Endodermal cell (in vitro differentiated cells): ENCODE measurements at regions not wholly inside any gene's neighbourhood (a gene's known extent, or its start where the extent isn't known, plus 50 kb on each side); places are given as distances from the start of the nearest gene placed in this dataset.
A peak's percentile ranks its signal among the peaks of the same experiment; 100 is the strongest.

Experiments
- DNase-seq: peaks from one replicate; pipeline ENCODE4 v3.0.0-alpha.2; 2017
- H3K27ac ChIP-seq: 2 replicates; pipeline ENCODE4 v1.5.1; 2013; ENCODE audit warnings: mild to moderate bottlenecking, low read depth, low read length, moderate library complexity
- H3K27me3 ChIP-seq: 2 replicates; pipeline ENCODE4 v1.6.1; 2013; ENCODE audit warnings: mild to moderate bottlenecking, low read length, moderate library complexity; ENCODE audit not compliant: insufficient read depth, control insufficient read depth, poor library complexity, severe bottlenecking
- H3K36me3 ChIP-seq: 2 replicates; pipeline ENCODE4 v1.7.0; 2013; ENCODE audit warnings: mild to moderate bottlenecking, low read length, moderate library complexity; ENCODE audit not compliant: control insufficient read depth, insufficient read depth
- H3K4me1 ChIP-seq: one replicate; pipeline ENCODE4 v1.7.0; 2013; ENCODE audit warnings: low read length; ENCODE audit not compliant: control insufficient read depth, insufficient read depth
- H3K4me3 ChIP-seq: 2 replicates; pipeline ENCODE4 v1.5.1; 2013; ENCODE audit warnings: mild to moderate bottlenecking, low read length, moderate library complexity
- H3K9ac ChIP-seq: 2 replicates; pipeline ENCODE4 v1.6.1; 2013; ENCODE audit warnings: mild to moderate bottlenecking, low read length, moderate library complexity; ENCODE audit not compliant: poor library complexity, severe bottlenecking; ENCODE audit errors: extremely low read depth
- H3K9me3 ChIP-seq: 2 replicates; pipeline ENCODE4 v1.6.1; 2013; ENCODE audit warnings: mild to moderate bottlenecking, low read length, moderate library complexity; ENCODE audit not compliant: control insufficient read depth
- H3K27ac Mint-ChIP-seq: 2 replicates; pipeline ENCODE4 v1.8.0; 2020; ENCODE audit warnings: mixed read lengths
- H3K27me3 Mint-ChIP-seq: 2 replicates; pipeline ENCODE4 v1.8.0; 2021; ENCODE audit warnings: mild to moderate bottlenecking, mixed read lengths; ENCODE audit not compliant: insufficient read depth
- H3K36me3 Mint-ChIP-seq: 2 replicates; pipeline ENCODE4 v1.8.0; 2020; ENCODE audit warnings: low read depth, mixed read lengths
- H3K4me1 Mint-ChIP-seq: 2 replicates; pipeline ENCODE4 v1.8.0; 2020; ENCODE audit warnings: mixed read lengths
- H3K4me3 Mint-ChIP-seq: 2 replicates; pipeline ENCODE4 v1.8.0; 2020; ENCODE audit warnings: mild to moderate bottlenecking, moderate library complexity, mixed read lengths
- H3K9me3 Mint-ChIP-seq: 2 replicates; pipeline ENCODE4 v1.8.0; 2020; ENCODE audit warnings: mild to moderate bottlenecking, mixed read lengths
- WGBS, 2 experiments: methylation state at CpG; one replicate each; pipeline versions ENCODE4 v1.1.5 to v1.1.7; 2013; ENCODE audit warnings: missing lambda C conversion rate in 2 of 2, mixed read lengths in 1 of 2; ENCODE audit not compliant: insufficient coverage in 1 of 2, insufficient read length in 1 of 2; 5-methylcytosine and 5-hydroxymethylcytosine counted together
- TF ChIP-seq, protein P1 (sequence below): fragments of 200-600 bp; sonication (generic); conservative IDR thresholded peaks from 2 replicates; pipeline ENCODE4 v1.5.0; 2021; ENCODE audit warnings: antibody characterized with exemption, mild to moderate bottlenecking

DNA sequence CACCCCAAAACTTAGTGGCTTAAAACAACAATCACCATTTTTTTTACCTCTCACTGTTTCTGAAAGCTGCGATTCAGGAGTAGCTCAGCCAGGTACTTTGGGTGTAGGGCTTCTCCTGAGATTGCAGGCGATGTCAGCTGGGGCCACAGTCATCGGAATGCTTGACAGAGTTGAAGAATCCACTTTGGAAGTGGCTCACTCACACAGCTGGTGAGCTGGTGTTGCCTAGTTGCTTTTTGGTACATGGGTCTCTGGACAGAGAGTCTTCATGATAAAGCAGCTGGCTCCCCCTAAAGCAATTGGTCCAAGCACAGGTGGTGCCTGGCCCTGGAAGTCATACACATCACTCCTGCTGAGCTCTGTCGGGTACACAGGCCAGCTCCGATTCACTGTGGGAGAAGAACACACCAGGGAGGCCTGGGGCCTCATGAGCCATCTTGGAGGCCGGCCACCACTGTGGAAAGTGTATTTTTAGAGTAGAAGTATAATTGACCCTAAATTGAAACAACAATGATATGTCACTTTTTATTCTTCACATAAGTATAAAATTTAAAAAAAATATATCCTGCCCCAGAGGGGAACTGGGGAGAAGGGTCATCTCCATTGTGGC, 75.2 kb upstream of the GALNT2 start:
- Mint-ChIP-seq H3K27me3 (no peaks in the 10 kb centered on the region), H3K27ac (no peak overlapping the region), H3K36me3 (no peaks in the 10 kb centered on the region), H3K4me1 (peaks cover 11% of the 10 kb centered on the region), H3K9me3 (no peaks in the 10 kb centered on the region), H3K4me3 (no peak overlapping the region)
- H3K9me3 ChIP-seq: no peaks in the 10 kb centered on the region
- no peak overlapping the region for H3K9ac ChIP-seq
- H3K27ac ChIP-seq: no peak overlapping the region
- TF ChIP-seq, protein P1, sequence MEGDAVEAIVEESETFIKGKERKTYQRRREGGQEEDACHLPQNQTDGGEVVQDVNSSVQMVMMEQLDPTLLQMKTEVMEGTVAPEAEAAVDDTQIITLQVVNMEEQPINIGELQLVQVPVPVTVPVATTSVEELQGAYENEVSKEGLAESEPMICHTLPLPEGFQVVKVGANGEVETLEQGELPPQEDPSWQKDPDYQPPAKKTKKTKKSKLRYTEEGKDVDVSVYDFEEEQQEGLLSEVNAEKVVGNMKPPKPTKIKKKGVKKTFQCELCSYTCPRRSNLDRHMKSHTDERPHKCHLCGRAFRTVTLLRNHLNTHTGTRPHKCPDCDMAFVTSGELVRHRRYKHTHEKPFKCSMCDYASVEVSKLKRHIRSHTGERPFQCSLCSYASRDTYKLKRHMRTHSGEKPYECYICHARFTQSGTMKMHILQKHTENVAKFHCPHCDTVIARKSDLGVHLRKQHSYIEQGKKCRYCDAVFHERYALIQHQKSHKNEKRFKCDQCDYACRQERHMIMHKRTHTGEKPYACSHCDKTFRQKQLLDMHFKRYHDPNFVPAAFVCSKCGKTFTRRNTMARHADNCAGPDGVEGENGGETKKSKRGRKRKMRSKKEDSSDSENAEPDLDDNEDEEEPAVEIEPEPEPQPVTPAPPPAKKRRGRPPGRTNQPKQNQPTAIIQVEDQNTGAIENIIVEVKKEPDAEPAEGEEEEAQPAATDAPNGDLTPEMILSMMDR: no peak
- DNase-seq: peak; percentile 48
- no peak overlapping the region for H3K4me3 ChIP-seq
- no peaks in the 10 kb centered on the region for H3K36me3 ChIP-seq
- no peaks in the 10 kb centered on the region for H3K4me1 ChIP-seq
- 80 to 89% methylated on average over 3 to 5 of the region's 6 CpGs for WGBS, 2 experiments
- no peaks in the 10 kb centered on the region for H3K27me3 ChIP-seq

DNA sequence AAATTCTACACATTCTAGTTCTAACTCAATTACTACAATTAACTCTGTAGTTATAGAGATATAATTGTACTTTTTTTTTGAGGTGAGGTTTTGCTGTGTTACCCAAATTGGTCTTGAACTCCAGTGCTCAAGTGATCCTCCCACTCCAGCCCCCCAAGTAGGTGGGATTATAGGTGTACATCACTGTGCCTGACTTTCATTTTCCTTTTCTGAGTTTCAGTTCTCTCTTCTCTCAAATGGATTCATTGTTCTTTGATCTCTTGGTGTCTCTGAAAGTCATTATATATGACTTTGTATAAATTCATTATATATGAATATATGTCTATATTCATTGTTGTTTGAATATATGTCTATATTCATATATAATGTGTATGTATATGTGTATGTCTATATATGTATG, 74.0 kb upstream of the GALNT2 start:
- Histone ChIP-seq H3K4me3 (no peak overlapping the region), H3K27me3 (no peaks in the 10 kb centered on the region), H3K9me3 (no peaks in the 10 kb centered on the region), H3K9ac (no peak overlapping the region), H3K36me3 (no peaks in the 10 kb centered on the region), H3K27ac (no peak overlapping the region), H3K4me1 (no peaks in the 10 kb centered on the region)
- Mint-ChIP-seq H3K9me3 (no peaks in the 10 kb centered on the region), H3K27me3 (no peaks in the 10 kb centered on the region), H3K36me3 (no peaks in the 10 kb centered on the region), H3K4me1 (peaks cover 11% of the 10 kb centered on the region), H3K27ac (no peak overlapping the region), H3K4me3 (no peak overlapping the region)
- no peak for DNase-seq
- TF ChIP-seq, protein P1: no peak

DNA sequence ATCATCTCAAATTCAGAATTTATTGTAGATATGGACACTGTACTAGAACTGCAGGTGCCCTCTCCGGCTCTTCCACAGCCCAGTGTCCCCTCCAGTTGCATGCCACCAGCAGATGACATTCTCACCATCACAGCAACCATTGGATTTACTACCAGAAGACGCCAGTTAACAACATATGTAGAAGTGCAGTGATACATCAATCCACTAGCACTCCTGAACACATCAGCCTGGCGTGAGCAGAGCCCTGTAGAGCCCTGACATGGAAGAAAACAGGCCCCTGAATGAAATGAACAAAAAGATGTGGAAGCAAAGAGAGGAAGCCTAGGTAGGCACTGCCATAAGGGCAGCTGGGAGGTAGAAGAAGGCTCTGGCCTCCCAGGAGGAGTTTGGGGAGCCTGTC, 73.1 kb upstream of the GALNT2 start:
- Mint-ChIP-seq H3K9me3 (no peaks in the 10 kb centered on the region), H3K36me3 (no peaks in the 10 kb centered on the region), H3K4me3 (no peak overlapping the region), H3K4me1 (peaks cover 11% of the 10 kb centered on the region), H3K27me3 (no peaks in the 10 kb centered on the region), H3K27ac (no peak overlapping the region)
- Histone ChIP-seq H3K9ac (no peak overlapping the region), H3K27me3 (no peaks in the 10 kb centered on the region), H3K4me1 (no peaks in the 10 kb centered on the region), H3K4me3 (no peak overlapping the region), H3K27ac (no peak overlapping the region), H3K9me3 (no peaks in the 10 kb centered on the region), H3K36me3 (no peaks in the 10 kb centered on the region)
- 88 to 90% methylated on average over 2 to 3 of the region's 3 CpGs for WGBS, 2 experiments
- TF ChIP-seq, protein P1: no peak
- no peak for DNase-seq
